Right lobe of liver (tissue), 4 donors: ENCODE measurements at regions not wholly inside any gene's neighbourhood (a gene's known extent, or its start where the extent isn't known, plus 50 kb on each side); places are given as distances from the start of the nearest gene placed in this dataset.

Source experiments
- POLR2A ChIP-seq: fragments of 450-650 bp; IDR thresholded peaks from one replicate; pipeline ENCODE4 v1.6.1; 2017; ENCODE audit warnings: antibody characterized with exemption, mild to moderate bottlenecking
- TF ChIP-seq, protein P1 (sequence below), 4 donors: fragments of 200-600 bp in 3 of 4; fragments of 450-650 bp in 1 of 4; IDR thresholded peaks; one replicate each; pipeline versions ENCODE4 v1.5.1 to v1.8.0; 2016 to 2022; ENCODE audit warnings: antibody characterized with exemption in 4 of 4, mild to moderate bottlenecking in 2 of 4
- donor health status: DM: no; HTN: no; CAD: no.
- donor health status: DM: no; HTN: no; CAD: no.
- donor health status: DM: no; HTN: yes; CAD: no.

- TF ChIP-seq, protein P1, sequence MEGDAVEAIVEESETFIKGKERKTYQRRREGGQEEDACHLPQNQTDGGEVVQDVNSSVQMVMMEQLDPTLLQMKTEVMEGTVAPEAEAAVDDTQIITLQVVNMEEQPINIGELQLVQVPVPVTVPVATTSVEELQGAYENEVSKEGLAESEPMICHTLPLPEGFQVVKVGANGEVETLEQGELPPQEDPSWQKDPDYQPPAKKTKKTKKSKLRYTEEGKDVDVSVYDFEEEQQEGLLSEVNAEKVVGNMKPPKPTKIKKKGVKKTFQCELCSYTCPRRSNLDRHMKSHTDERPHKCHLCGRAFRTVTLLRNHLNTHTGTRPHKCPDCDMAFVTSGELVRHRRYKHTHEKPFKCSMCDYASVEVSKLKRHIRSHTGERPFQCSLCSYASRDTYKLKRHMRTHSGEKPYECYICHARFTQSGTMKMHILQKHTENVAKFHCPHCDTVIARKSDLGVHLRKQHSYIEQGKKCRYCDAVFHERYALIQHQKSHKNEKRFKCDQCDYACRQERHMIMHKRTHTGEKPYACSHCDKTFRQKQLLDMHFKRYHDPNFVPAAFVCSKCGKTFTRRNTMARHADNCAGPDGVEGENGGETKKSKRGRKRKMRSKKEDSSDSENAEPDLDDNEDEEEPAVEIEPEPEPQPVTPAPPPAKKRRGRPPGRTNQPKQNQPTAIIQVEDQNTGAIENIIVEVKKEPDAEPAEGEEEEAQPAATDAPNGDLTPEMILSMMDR (IDR thresholded peaks at IDR 0.05), result no peak
- no peak for TF ChIP-seq POLR2A
Measured at GRCh38 chr14:28436821-28437220, 329.8 kb upstream of the FOXG1 start.
